DLD1 (cell line): ENCODE measurements at regions not wholly inside any gene's neighbourhood (a gene's known extent, or its start where the extent isn't known, plus 50 kb on each side); places are given as distances from the start of the nearest gene placed in this dataset.
"Not testable (repeated sequence)": the region's sequence is repeated elsewhere in the genome, so short reads cannot be mapped to it uniquely, and the experiment has no call there.

ENCODE experiments used
- in situ Hi-C: cut with HindIII; loops from 2 replicates; pipeline ENCODE4 v1.10.0; 2017; ENCODE audit warnings: low sequenced_read_pairs

GRCh38 chr13:109941951-109942350, 155.6 kb upstream of the IRS2 start:
- in situ Hi-C loops: no loop called here

- in situ Hi-C loops: no loop called here
These were observed 154.8 kb upstream of the IRS2 start for GRCh38 chr13:109941221-109941620.

- in situ Hi-C loops: no loop called here
These were observed 154.3 kb upstream of the IRS2 start for GRCh38 chr13:109940637-109941036.

GRCh38 chr13:109939838-109940237, 153.5 kb upstream of the IRS2 start:
- in situ Hi-C loops: no loop called here

GRCh38 chr13:109939180-109939579, 152.8 kb upstream of the IRS2 start:
- in situ Hi-C loops: no loop called here

- in situ Hi-C loops: no loop called here
These were observed 152.0 kb upstream of the IRS2 start for GRCh38 chr13:109938255-109938936.

- in situ Hi-C loops: not testable (repeated sequence)
These were observed 148.1 kb upstream of the IRS2 start for GRCh38 chr13:109934520-109934919.

- in situ Hi-C loops: no loop called here
These were observed 147.1 kb upstream of the IRS2 start for GRCh38 chr13:109933476-109933875.

GRCh38 chr13:109924376-109924775, 138.0 kb upstream of the IRS2 start:
- in situ Hi-C loops: no loop called here

- in situ Hi-C loops: no loop called here
These were observed 136.1 kb upstream of the IRS2 start for GRCh38 chr13:109922518-109922917.

GRCh38 chr13:109919715-109920375, 133.5 kb upstream of the IRS2 start:
- in situ Hi-C loops: no loop called here

- in situ Hi-C loops: no loop called here
These were observed 131.9 kb upstream of the IRS2 start for GRCh38 chr13:109918179-109918711.

GRCh38 chr13:109917422-109917821, 131.0 kb upstream of the IRS2 start:
- in situ Hi-C loops: no loop called here

GRCh38 chr13:109913936-109914510, 127.6 kb upstream of the IRS2 start:
- in situ Hi-C loops: no loop called here

GRCh38 chr13:109913186-109913585, 126.8 kb upstream of the IRS2 start:
- in situ Hi-C loops: no loop called here

- in situ Hi-C loops: no loop called here
These were observed 123.8 kb upstream of the IRS2 start for GRCh38 chr13:109910194-109910593.

GRCh38 chr13:109906976-109907375, 120.6 kb upstream of the IRS2 start:
- in situ Hi-C loops: no loop called here

GRCh38 chr13:109904218-109904617, 117.8 kb upstream of the IRS2 start:
- in situ Hi-C loops: no loop called here

GRCh38 chr13:109900741-109901140, 114.4 kb upstream of the IRS2 start:
- in situ Hi-C loops: no loop called here

GRCh38 chr13:109900320-109900719, 113.9 kb upstream of the IRS2 start:
- in situ Hi-C loops: no loop called here

- in situ Hi-C loops: no loop called here
These were observed 113.4 kb upstream of the IRS2 start for GRCh38 chr13:109899748-109900147.

- in situ Hi-C loops: no loop called here
These were observed 112.9 kb upstream of the IRS2 start for GRCh38 chr13:109899316-109899715.
